Sigmoid colon (tissue), 4 donors: ENCODE measurements at regions not wholly inside any gene's neighbourhood (a gene's known extent, or its start where the extent isn't known, plus 50 kb on each side); places are given as distances from the start of the nearest gene placed in this dataset.

ENCODE experiments used
- CTCF ChIP-seq, 4 experiments: fragments of 450-650 bp in 3 of 4; fragments of 200-600 bp in 1 of 4; IDR thresholded peaks; one replicate each; pipeline ENCODE4 v1.5.1; 2016 to 2019; ENCODE audit warnings: antibody characterized with exemption in 4 of 4, mild to moderate bottlenecking in 3 of 4, moderate library complexity in 2 of 4
- POLR2A ChIP-seq, 2 donors: fragments of 450-650 bp; IDR thresholded peaks; one replicate each; pipeline ENCODE4 v1.6.1; 2016; ENCODE audit warnings: antibody characterized with exemption in 2 of 2, mild to moderate bottlenecking in 2 of 2, moderate library complexity in 2 of 2
- POLR2AphosphoS5 ChIP-seq, 4 donors: sonication (generic); formaldehyde crosslinking; IDR thresholded peaks; one replicate each; pipeline ENCODE4 v1.6.1; 2017; ENCODE audit warnings: antibody characterized with exemption in 4 of 4

- no peak for TF ChIP-seq CTCF (IDR thresholded peaks at IDR 0.05)
- TF ChIP-seq POLR2A (IDR thresholded peaks at IDR 0.05) = no peak
- TF ChIP-seq POLR2AphosphoS5 (IDR thresholded peaks at IDR 0.05) = no peak
Observed at GRCh38 chr3:25137606-25138005, 290.5 kb upstream of the RARB start.
